ENCODE measurements at regions not wholly inside any gene's neighbourhood (a gene's known extent, or its start where the extent isn't known, plus 50 kb on each side); places are given as distances from the start of the nearest gene placed in this dataset.
"Not testable (repeated sequence)": the region's sequence is repeated elsewhere in the genome, so short reads cannot be mapped to it uniquely, and the experiment has no call there.

DNA sequence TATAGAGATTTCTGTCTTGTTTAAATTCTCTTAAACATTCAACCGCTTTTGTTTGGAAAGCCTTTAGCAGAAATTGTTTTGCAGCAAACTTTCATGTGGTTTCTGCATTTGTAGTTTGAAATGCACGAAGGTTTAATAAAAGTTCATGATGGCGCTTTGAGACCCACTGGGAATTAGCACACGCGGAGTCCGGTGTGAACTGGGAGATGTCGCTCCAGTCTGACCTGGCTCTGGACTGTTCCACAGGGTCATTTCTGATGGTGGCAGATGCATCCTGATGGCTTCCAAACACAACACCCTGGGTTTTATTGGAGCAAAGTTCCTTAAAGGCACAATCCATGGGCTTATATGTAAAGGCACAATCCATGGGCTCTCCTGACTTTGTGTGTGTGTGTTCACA is 78.1 kb upstream of the MTHFD1L start:
- no peak for ATAC-seq
- peak overlapping the region; percentile 54 for H3K27ac Mint-ChIP-seq
- H3K4me3 Mint-ChIP-seq: no peak overlapping the region

DNA sequence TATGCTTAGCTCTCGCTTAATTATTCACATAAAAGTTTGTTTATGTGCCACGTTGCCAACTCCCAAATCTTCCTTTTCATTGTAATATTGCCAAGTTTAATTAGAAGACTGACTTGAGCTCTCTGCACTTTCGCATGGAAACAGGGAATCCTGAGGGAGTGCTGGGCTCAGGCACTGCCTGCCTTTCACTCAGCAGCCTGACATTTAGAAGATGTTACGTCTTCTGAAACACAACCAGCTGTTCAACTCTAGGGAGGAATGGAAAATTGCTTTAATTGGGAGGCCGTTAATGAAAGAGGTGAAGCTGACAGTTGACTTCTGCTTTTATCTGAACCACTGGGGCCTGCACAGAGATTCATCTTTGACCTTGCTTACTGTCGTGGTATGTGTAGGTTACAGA is 77.4 kb upstream of the MTHFD1L start:
- Mint-ChIP-seq H3K9me3 (no peaks in the 10 kb centered on the region), H3K36me3 (peaks cover 33% of the 10 kb centered on the region), H3K4me3 (no peak overlapping the region), H3K27ac (peak overlapping the region; percentile 54), H3K27me3 (no peaks in the 10 kb centered on the region), H3K4me1 (peaks cover 8% of the 10 kb centered on the region)
- no peak for ATAC-seq

More for the DNA sequence above, 78.1 kb upstream of the MTHFD1L start:
- Mint-ChIP-seq H3K36me3 (peaks cover 40% of the 10 kb centered on the region), H3K27me3 (no peaks in the 10 kb centered on the region), H3K4me1 (peaks cover 8% of the 10 kb centered on the region), H3K9me3 (no peaks in the 10 kb centered on the region)

DNA sequence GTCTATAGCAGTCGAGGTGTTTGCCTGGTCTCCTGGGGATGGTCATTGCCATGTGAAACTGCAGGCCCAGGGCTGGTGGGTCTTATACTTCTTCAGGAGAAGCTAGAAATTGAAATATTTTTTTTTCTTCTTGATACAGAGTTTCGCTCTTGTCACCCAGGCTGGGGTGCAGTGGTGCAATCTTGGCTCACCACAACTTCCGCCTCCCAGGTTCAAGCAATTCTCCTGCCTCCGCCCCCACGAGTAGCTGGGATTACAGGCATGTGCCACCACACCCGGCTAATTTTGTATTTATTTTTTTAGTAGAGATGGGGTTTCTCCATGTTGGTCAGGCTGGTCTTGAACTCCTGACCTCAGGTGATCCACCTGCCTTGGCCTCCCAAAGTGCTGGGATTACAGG is 75.6 kb upstream of the MTHFD1L start:
- H3K9me3 Mint-ChIP-seq, H3K4me1 Mint-ChIP-seq, ATAC-seq, H3K27ac Mint-ChIP-seq, H3K4me3 Mint-ChIP-seq, H3K27me3 Mint-ChIP-seq: not testable (repeated sequence)
- H3K36me3 Mint-ChIP-seq: peaks cover 21% of the 10 kb centered on the region

DNA sequence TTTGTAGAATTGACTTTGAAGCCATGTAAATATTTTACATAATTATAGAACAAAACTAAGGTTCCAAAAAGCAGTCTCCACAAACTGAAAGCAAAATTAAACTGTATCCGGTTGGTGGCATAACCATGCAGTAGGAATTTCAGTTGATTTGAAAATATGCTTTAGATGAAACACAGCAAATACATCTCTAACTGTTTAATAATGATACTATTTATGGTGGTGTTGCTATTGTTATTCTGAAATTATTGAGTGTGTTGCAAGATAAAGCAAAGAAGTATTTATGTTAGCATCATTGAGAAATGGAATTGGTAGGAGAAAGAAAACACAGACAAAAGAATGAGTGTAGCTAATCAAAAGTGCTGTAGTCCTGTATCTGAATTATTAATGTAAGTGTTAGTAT is 73.8 kb upstream of the MTHFD1L start:
- no peak for ATAC-seq
- no peaks in the 10 kb centered on the region for H3K9me3 Mint-ChIP-seq
- H3K27me3 Mint-ChIP-seq: no peaks in the 10 kb centered on the region
- peaks cover 8% of the 10 kb centered on the region for H3K4me1 Mint-ChIP-seq
- peaks cover 26% of the 10 kb centered on the region for H3K36me3 Mint-ChIP-seq
- H3K4me3 Mint-ChIP-seq: no peak overlapping the region
- H3K27ac Mint-ChIP-seq: no peak overlapping the region

DNA sequence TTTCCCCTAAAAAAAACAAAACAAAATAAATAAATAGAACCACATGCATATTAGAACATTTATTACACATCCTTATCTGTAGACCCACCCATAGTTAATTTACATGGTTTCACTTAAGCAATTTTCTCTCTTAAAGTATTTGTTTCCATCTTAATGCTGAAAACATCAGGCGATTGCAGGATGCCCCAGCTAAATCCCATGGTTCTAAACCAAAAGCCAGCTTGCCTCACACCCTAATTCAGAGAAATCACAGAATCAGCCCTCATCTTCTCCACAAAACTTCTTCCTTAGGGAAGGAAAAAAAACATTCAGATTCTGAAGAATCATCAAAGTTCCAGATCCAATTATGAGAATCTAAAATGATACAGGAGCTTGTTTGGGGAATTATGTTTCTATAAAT is 67.6 kb upstream of the MTHFD1L start:
- no peak overlapping the region for H3K27ac Mint-ChIP-seq
- no peaks in the 10 kb centered on the region for H3K27me3 Mint-ChIP-seq
- H3K4me3 Mint-ChIP-seq: no peak overlapping the region
- ATAC-seq: no peak
- H3K36me3 Mint-ChIP-seq: peaks cover 54% of the 10 kb centered on the region
- no peaks in the 10 kb centered on the region for H3K9me3 Mint-ChIP-seq
- H3K4me1 Mint-ChIP-seq: no peaks in the 10 kb centered on the region

DNA sequence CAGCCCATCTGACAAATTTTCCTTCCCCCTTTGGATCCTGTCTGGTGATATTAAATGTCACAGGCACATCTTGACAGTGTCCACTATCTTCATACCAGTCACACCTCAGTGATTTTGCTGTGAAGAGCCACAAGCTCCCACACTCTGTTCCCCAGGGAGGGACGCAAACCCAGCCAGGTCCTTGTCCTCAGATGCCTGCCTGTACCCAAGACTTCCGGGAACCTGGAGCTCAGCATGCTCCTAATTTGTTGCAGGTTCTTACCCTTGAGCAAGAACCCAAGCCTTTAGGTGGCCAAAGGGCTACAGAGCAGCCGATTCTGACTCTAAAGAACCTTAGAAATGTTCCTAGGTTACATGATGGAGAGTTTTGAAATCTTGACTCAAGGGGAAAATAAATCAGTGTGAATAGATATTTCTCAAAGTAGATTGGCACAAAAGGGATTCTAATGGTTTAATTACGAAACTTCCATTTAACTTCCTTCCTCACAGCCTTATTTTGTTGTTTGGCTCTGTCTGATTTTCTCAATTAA is 66.2 kb upstream of the MTHFD1L start:
- Mint-ChIP-seq H3K4me1 (no peaks in the 10 kb centered on the region), H3K9me3 (no peaks in the 10 kb centered on the region), H3K27me3 (no peaks in the 10 kb centered on the region), H3K4me3 (no peak overlapping the region), H3K36me3 (peaks cover 68% of the 10 kb centered on the region), H3K27ac (peak overlapping the region; percentile 55)
- no peak for ATAC-seq

DNA sequence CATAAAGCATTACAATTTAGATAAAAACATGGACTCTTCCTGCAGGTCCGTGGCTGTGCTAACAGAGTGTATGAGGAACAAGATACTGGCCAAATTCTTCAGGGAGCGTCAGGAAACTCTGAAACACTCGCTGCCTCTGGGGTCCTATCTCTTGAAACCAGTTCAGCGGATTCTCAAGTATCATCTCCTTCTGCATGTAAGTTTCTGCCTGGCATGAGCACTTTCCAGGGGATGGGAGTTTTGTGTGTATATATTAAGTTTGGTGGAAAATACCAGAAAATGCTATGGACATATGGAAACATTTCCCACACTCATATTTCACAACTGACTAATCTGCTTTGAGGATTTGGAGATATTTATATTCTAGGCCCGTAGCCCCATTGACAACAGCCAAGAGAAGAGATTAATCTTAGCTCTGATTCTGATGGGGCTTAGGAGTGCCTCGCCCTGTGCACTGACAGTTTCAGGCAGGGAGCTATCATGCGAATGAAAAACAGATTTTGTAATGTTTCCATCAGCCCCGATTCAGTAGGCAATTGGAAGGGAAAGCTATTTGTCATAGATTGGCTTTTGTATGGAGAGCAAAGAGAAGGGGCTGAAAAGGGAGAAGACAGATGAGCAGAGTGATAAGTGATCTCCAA is 64.7 kb upstream of the MTHFD1L start:
- Mint-ChIP-seq H3K27ac (no peak overlapping the region), H3K9me3 (no peaks in the 10 kb centered on the region), H3K4me3 (no peak overlapping the region), H3K36me3 (peaks cover 73% of the 10 kb centered on the region), H3K4me1 (no peaks in the 10 kb centered on the region), H3K27me3 (no peaks in the 10 kb centered on the region)
- no peak for ATAC-seq

DNA sequence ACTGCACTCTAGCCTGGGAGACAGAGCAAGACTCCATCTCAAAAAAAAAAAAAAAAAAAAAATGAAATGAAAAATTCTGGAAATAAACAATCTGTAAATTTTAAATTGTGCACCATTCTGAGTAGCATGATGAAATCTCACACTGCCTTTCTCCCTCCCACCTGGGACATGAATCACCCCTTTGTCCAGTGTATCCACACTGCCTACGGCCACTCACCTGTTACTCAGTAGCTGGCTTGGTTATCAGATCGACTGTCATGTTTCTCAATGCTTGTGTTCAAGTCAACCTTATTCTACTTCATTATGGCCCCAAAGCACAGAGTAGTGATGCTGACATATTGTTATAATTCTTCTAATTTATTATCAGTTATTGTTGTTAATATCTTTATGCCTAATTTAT is 58.7 kb upstream of the MTHFD1L start:
- no peak overlapping the region for H3K27ac Mint-ChIP-seq
- H3K4me1 Mint-ChIP-seq: peaks cover 3% of the 10 kb centered on the region
- ATAC-seq: no peak

DNA sequence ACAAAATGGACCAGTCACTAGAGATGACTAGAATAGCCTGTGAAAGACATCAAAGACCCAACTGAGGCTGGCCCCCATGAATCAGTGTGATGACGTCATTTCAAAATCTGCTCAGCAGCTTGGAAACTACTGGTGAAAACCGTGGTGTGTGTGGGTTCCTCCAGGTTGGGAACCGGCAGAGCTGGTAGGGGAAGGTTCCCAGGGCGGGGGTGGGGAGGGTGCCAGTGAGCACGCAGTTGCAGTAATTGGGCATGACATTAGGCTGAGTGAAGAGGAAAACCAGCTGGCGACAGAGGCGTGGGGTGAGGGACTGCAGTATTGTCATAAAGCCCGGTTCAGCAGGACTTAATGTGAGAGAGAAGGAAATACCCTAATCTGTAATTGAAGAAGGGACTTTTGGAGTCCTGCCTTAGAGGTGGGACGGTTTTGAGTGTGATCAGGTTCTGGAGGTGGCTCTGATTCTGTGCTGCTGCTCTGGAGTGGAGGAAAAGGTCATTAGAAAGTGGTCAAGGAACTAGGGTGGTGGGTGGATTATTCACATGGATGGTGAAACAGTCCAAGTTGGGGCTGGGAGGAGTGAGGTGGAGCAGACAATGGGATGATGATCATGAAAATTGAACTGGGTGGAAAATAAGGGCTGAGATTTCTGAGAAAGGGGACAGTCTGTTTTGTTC is 52.0 kb upstream of the MTHFD1L start:
- Mint-ChIP-seq H3K27me3 (no peaks in the 10 kb centered on the region), H3K4me1 (peaks cover 38% of the 10 kb centered on the region), H3K9me3 (peaks cover 5% of the 10 kb centered on the region), H3K36me3 (peaks cover 56% of the 10 kb centered on the region), H3K4me3 (peak overlapping the region; percentile 34), H3K27ac (peak overlapping the region; percentile 86)
- peak; percentile 89 for ATAC-seq

More for the DNA sequence above, 58.7 kb upstream of the MTHFD1L start:
- Mint-ChIP-seq H3K9me3 (no peaks in the 10 kb centered on the region), H3K4me3 (no peak overlapping the region), H3K27me3 (no peaks in the 10 kb centered on the region), H3K36me3 (peaks cover 73% of the 10 kb centered on the region)

DNA sequence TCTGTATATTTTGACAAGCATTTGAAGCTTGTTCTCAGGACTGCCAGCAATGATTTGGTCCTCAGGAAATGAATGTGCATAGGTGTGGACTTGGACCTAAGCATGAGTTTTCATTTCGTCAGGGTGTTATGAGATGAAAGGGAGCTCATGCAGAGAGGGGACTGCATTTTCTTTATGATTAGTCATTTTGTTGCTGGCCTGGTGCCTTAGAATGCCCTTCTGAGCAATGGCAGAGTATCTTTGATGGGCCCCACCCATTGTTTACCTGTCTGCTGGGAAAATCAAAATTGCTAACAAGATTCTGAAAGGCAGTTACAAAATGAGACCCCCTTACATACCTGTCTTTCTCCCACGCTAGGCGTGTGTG is 51.5 kb upstream of the MTHFD1L start:
- peak; percentile 80 for ATAC-seq

More for the DNA sequence above, 51.5 kb upstream of the MTHFD1L start:
- Mint-ChIP-seq H3K27me3 (no peaks in the 10 kb centered on the region), H3K4me3 (peak overlapping the region; percentile 34), H3K27ac (peak overlapping the region; percentile 86), H3K9me3 (peaks cover 5% of the 10 kb centered on the region), H3K4me1 (peaks cover 38% of the 10 kb centered on the region), H3K36me3 (peaks cover 56% of the 10 kb centered on the region)

Measured in stimulated activated memory B cell treated with anti-CD40 and anti-IgM and Interleukin-4, amounts not matched to agents 10 μg/mL and 1 μg/mL and 100 μg/mL, for 72 hours (primary cell).